Upper lobe of left lung (tissue), 6 donors: ENCODE measurements at regions not wholly inside any gene's neighbourhood (a gene's known extent, or its start where the extent isn't known, plus 50 kb on each side); places are given as distances from the start of the nearest gene placed in this dataset.

Source experiments
- ATAC-seq, 2 donors: fragments of 200-7000 bp; cut with Tn5 transposase; one replicate each; pipeline ENCODE4 v1.9.1; 2022; ENCODE audit warnings: mild to moderate bottlenecking in 2 of 2, moderate library complexity in 2 of 2; ENCODE audit not compliant: low FRiP score in 2 of 2
- DNase-seq, 2 donors: peaks; one replicate each; pipeline ENCODE4 v3.0.0-alpha.2; 2019 to 2020
- H3K27ac ChIP-seq, 4 donors: fragments of 200-600 bp; sonication (generic); one replicate each; pipeline ENCODE4 v1.5.1; 2016 to 2019
- H3K27me3 ChIP-seq, 4 donors: fragments of 200-600 bp; sonication (generic); one replicate each; pipeline ENCODE4 v1.5.1; 2017 to 2019
- H3K36me3 ChIP-seq, 4 donors: fragments of 200-600 bp; sonication (generic); one replicate each; pipeline ENCODE4 v1.5.1; 2016 to 2019
- H3K4me1 ChIP-seq, 4 donors: fragments of 200-600 bp; sonication (generic); one replicate each; pipeline ENCODE4 v1.5.1; 2018 to 2019
- H3K4me3 ChIP-seq, 4 donors: fragments of 200-600 bp; sonication (generic); one replicate each; pipeline ENCODE4 v1.5.1; 2017 to 2019; ENCODE audit warnings: mild to moderate bottlenecking in 2 of 4, moderate library complexity in 1 of 4
- H3K9me3 ChIP-seq, 4 donors: fragments of 200-600 bp; sonication (generic); one replicate each; pipeline ENCODE4 v1.5.1; 2018 to 2019
- EP300 ChIP-seq, 4 donors: sonication (generic); formaldehyde crosslinking; IDR thresholded peaks; one replicate each; pipeline ENCODE4 v1.5.1; 2017; ENCODE audit warnings: antibody characterized with exemption in 4 of 4, control low read depth in 2 of 4
- POLR2A ChIP-seq, 4 donors: fragments of 450-650 bp; IDR thresholded peaks; one replicate each; pipeline ENCODE4 v1.5.1; 2016 to 2017; ENCODE audit warnings: antibody characterized with exemption in 4 of 4, mild to moderate bottlenecking in 2 of 4
- POLR2AphosphoS5 ChIP-seq, 2 donors: sonication (generic); formaldehyde crosslinking; IDR thresholded peaks; one replicate each; pipeline ENCODE4 v1.5.1; 2017; ENCODE audit warnings: antibody characterized with exemption in 2 of 2
- WGBS, 2 donors: methylation state at CpG; one replicate each; pipeline ENCODE4 v1.1.5; 2017 to 2018; 5-methylcytosine and 5-hydroxymethylcytosine counted together
- TF ChIP-seq, protein P1 (sequence below), 6 experiments: fragments of 450-650 bp in 4 of 6; fragments of 200-600 bp in 2 of 6; sonication (generic) in 2 of 6; IDR thresholded peaks; one replicate each; pipeline ENCODE4 v1.5.1; 2016 to 2019; ENCODE audit warnings: antibody characterized with exemption in 6 of 6
- donor health status: DM: no; HTN: no; CAD: no; lungs with moderate emphysema.
- donor health status: DM: no; HTN: yes; CAD: no; lungs with severe emphysema.

DNA sequence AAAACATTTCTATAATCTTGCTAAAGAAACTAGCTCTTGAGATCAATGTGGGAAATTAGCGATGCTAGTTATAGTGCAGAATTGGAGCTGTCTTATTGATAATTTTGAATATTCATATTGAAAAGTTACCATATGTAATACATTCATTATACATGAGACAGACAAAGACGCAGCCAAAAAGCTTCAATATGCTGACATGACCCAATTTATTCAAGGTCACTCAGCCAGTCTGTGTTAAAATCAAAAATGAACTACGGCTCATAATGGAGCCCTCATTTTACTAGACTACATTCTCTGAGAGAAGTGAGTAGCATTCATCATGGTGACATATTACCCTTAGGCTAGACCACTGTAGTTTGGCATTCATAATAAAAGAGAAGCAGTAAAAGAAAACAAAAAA, 107.3 kb upstream of the GABRG2 start:
- WGBS, 2 donors: 78 to 83% methylated on average over 3 of the region's 3 CpGs
- no peaks in the 10 kb centered on the region for H3K4me1 ChIP-seq
- no peaks in the 10 kb centered on the region for H3K36me3 ChIP-seq
- no peak for ATAC-seq
- no peaks in the 10 kb centered on the region for H3K27me3 ChIP-seq
- no peak for DNase-seq
- TF ChIP-seq, protein P1, sequence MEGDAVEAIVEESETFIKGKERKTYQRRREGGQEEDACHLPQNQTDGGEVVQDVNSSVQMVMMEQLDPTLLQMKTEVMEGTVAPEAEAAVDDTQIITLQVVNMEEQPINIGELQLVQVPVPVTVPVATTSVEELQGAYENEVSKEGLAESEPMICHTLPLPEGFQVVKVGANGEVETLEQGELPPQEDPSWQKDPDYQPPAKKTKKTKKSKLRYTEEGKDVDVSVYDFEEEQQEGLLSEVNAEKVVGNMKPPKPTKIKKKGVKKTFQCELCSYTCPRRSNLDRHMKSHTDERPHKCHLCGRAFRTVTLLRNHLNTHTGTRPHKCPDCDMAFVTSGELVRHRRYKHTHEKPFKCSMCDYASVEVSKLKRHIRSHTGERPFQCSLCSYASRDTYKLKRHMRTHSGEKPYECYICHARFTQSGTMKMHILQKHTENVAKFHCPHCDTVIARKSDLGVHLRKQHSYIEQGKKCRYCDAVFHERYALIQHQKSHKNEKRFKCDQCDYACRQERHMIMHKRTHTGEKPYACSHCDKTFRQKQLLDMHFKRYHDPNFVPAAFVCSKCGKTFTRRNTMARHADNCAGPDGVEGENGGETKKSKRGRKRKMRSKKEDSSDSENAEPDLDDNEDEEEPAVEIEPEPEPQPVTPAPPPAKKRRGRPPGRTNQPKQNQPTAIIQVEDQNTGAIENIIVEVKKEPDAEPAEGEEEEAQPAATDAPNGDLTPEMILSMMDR (IDR thresholded peaks at IDR 0.05): no peak
- H3K27ac ChIP-seq: no peak overlapping the region
- no peaks in the 10 kb centered on the region for H3K9me3 ChIP-seq
- H3K4me3 ChIP-seq: no peak overlapping the region

DNA sequence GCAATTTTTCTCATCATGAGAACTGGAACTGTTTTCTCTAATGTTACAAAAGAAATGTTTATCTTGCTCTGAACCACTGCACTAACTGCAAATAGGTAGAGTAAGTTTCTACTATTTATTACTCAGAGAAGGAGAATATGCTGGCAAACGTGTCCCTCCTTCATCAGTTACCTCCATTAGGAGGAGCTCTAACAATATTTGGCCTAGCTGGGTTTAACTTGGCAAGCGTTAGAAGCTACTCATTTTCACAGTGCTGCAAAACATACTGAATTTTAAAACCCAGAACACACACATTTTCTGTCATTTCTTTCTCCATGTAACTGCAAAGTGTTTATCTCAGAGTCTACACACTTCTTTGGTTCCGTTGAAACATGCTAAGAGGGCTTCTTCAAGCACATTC, 101.0 kb upstream of the GABRG2 start:
- H3K27me3 ChIP-seq: no peaks in the 10 kb centered on the region
- WGBS, 2 donors: 6 to 8% methylated on average over 3 of the region's 3 CpGs
- no peak overlapping the region for H3K4me3 ChIP-seq
- H3K4me1 ChIP-seq: no peaks in the 10 kb centered on the region
- no peak overlapping the region for H3K27ac ChIP-seq
- no peaks in the 10 kb centered on the region for H3K9me3 ChIP-seq
- DNase-seq (no peak), ATAC-seq (no peak)
- TF ChIP-seq POLR2AphosphoS5 (IDR thresholded peaks at IDR 0.05): no peak
- no peak for TF ChIP-seq POLR2A (IDR thresholded peaks at IDR 0.05)
- TF ChIP-seq, protein P1 (IDR thresholded peaks at IDR 0.05): peak in 1 of 6 experiments; percentile 6
- TF ChIP-seq EP300 (IDR thresholded peaks at IDR 0.05): no peak
- H3K36me3 ChIP-seq: no peaks in the 10 kb centered on the region

DNA sequence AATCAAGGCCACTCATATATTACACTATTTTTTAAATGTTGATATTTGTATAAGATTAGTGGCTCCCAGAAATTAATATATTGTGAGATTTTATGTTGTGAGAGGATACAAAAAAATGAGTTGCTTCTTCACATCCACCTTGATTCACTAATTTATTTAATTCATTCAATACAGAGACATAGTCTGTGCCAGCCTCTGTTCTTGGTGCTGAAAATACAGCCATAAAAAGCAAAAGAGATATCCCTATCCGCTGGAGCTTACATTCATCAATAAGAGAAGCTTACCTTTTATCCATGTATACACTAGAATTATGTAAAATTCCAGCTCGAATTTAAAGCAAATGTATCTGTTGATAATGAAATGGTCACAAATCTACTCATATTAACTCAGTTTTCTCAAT, 92.2 kb upstream of the GABRG2 start:
- ATAC-seq: no peak
- WGBS, 2 donors: 43 to 45% methylated on average over 2 of the region's 2 CpGs
- no peaks in the 10 kb centered on the region for H3K9me3 ChIP-seq

DNA sequence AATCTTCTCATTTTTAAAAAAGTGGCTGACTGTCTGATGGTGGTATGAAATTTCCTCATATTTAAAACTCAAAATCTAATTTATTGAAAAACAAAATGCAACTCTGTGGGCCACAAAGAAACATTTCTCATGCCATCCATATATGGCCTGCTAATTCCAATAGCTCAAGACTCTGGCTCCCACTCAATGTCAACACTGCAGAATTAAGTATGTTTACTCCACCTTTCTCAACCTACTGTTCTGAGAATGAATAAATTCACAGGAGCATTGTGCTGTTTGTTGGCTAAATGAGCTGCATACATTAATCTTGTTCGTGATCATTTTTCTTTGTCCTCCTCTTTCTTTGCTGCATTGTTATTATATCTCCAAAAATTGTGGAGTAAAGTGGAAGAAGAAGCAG, 79.5 kb upstream of the GABRG2 start:
- Histone ChIP-seq H3K4me3 (no peak overlapping the region), H3K27me3 (no peaks in the 10 kb centered on the region), H3K27ac (no peak overlapping the region), H3K36me3 (no peaks in the 10 kb centered on the region), H3K4me1 (no peaks in the 10 kb centered on the region), H3K9me3 (peaks cover 0 to 4% (median 0%) of the 10 kb centered on the region in 4 donors)
- no peak for TF ChIP-seq POLR2AphosphoS5 (IDR thresholded peaks at IDR 0.05)
- TF ChIP-seq, protein P1 (IDR thresholded peaks at IDR 0.05): no peak
- 45 to 63% methylated on average over 1 of the region's 1 CpG for WGBS, 2 donors
- DNase-seq (no peak), ATAC-seq (no peak)

More for the DNA sequence above, 92.2 kb upstream of the GABRG2 start:
- H3K36me3 ChIP-seq: no peaks in the 10 kb centered on the region
- no peak for DNase-seq
- no peaks in the 10 kb centered on the region for H3K4me1 ChIP-seq
- H3K4me3 ChIP-seq: no peak overlapping the region
- no peaks in the 10 kb centered on the region for H3K27me3 ChIP-seq
- no peak for TF ChIP-seq POLR2A (IDR thresholded peaks at IDR 0.05)
- no peak for TF ChIP-seq POLR2AphosphoS5 (IDR thresholded peaks at IDR 0.05)
- TF ChIP-seq, protein P1 (IDR thresholded peaks at IDR 0.05): no peak
- no peak for TF ChIP-seq EP300 (IDR thresholded peaks at IDR 0.05)
- H3K27ac ChIP-seq: no peak overlapping the region
